ENCODE measurements at regions not wholly inside any gene's neighbourhood (a gene's known extent, or its start where the extent isn't known, plus 50 kb on each side); places are given as distances from the start of the nearest gene placed in this dataset.
"Not testable (repeated sequence)": the region's sequence is repeated elsewhere in the genome, so short reads cannot be mapped to it uniquely, and the experiment has no call there.

DNA sequence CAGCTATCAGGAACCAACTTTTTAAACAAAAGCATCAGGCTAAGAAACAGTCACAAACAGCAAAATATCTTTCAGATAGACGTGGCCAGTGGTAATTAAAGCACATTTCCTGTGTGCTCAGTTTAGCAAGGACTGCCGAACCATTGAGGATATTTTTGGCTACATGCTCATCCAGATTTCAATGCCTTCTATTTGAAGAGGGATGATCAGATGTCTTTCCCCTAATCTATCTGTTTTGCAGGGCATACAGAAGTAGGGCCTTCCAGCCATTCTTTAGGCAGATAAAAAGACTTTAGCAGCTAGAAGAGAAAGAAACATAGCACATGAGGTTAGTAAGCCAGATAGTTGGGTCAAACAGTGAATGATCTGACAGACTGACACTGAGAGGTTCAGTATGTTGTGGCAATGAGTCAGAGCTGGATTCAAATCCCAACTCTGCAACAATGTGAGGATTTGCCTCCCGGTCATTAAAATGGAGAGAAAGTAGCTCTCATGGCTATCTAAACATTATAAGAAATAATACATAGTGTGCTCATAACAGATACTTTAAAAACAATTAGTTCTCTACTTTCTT is 100.0 kb upstream of the PRKG2 start:
- no peak for DNase-seq (ENCODE audit: low read depth)

DNA sequence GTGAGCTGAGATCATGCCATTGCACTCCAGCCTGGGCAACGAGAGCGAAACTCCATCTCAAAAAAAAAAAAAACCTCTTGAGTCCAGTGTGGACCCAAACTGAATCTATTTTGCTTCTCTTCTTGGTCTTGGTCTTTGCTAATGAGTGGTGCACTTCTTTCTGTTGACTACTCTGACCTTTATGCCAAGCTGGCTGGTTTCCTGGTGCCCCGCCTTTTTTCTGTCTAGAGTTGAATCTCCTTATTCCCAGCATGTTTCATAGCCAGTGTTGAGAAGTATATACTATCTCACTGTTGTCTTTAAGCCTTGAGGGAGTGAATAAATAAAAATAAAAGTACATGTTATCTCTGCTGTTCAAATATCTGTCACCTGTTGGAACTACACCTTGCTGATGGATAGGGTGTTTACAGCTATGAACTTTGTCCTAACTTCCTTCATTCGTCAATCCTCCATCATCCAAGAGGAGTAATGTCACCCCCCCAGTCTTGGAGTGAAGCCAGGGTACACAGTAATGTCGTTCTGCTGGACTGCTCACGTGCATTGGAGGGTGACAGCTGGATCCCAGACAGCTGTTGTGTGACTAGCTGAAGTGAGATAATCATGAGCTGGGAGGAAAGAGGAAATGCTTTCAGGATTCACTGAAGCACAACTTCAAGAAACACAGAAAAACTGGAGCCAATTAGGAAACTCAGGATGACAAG is 99.3 kb upstream of the PRKG2 start:
- DNase-seq (ENCODE audit: low read depth): peak; percentile 8

DNA sequence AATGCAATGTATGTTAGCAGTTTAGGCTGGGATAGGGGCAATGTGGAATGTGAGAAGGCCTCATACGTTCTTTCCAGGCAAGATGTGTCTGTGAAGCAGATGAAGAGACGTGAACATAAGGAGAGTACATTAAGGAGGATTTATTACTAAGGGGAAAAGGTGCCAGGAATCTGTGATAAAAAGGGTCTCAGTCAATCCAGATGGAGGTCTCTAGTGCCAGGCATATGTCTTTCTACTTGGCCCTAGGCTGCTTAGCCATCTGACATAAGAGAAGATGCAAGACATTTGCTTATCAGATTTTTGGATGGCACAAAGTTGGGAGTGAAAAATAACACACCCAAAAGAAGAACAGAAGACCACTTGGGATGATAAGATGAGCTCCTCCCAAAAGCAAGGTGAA is 93.0 kb upstream of the PRKG2 start:
- no peak for DNase-seq (ENCODE audit: low read depth)

DNA sequence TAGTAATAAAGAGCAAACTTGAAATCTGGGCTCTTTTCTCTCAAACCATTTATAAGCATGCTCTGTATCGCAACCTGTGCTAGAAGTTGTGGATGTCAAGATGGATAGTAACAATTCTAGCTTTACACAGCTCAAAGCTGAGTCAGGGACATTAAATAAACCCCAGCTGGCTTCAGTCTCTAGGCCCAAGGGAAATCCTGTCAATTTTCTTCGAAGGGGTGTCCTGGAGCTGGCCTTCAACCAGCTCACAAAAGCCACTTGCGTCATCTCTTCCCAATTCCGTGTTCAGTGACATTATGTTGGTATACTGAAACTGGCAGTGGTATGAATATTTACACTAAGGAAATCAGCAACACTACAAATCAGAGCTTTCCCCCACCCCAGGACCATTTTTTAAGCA is 89.8 kb upstream of the PRKG2 start:
- DNase-seq (ENCODE audit: low read depth): no peak

DNA sequence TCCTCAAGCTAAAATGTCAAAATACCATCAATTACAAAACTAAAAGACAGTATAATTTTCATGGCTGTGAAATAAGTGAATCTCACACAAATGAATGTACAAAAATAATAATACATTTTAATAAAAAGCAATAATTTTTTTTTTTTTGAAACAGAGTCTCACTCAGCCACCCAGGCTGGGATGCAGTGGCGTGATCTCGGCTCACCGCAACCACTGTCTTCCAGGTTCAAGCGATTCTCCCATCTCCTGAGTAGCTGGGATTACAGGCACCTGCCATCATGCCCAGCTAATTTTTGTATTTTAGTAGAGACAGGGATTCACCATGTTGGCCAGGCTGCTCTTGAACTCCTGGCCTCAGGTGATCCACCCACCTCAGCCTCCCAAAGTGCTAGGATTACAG is 85.3 kb upstream of the PRKG2 start:
- DNase-seq (ENCODE audit: low read depth): not testable (repeated sequence)

DNA sequence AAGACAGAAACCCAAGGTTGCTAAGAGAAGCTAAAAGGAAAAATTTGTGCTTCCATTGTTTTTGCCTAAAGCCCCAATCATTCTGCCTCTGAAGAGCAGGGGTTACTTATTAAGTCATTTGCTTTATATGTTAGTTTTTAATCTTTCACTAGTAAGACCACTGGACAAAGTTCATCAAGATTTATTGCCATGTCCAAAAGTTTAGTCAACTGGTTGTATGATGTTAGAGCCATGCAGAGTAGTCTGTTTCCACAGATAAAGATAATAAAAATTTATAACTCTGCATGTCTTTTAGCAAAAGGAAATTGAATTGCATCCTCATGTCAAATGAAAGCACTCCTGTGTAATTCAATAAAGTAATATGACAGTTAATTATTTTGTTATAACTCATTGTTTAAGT is 75.8 kb upstream of the PRKG2 start:
- no peak for DNase-seq (ENCODE audit: low read depth)

DNA sequence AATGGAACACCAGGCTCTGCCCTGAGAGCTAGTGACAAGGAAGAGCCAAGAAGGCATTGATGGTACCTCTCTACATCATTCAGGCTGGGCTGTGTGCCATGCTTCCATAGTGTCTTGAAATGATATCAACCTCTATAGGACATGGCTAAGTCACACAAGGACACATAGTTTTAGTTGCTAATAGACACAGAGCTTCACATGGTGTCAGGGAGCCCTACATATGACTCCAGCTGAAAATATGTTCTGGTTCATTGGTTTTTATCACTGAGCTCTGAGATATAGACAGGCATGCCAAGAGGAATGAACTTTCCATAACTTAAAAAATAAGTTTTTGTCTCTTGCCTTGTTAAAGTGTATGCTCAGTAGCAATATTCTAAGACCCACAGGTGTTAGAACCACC is 72.1 kb upstream of the PRKG2 start:
- DNase-seq (ENCODE audit: low read depth): no peak

DNA sequence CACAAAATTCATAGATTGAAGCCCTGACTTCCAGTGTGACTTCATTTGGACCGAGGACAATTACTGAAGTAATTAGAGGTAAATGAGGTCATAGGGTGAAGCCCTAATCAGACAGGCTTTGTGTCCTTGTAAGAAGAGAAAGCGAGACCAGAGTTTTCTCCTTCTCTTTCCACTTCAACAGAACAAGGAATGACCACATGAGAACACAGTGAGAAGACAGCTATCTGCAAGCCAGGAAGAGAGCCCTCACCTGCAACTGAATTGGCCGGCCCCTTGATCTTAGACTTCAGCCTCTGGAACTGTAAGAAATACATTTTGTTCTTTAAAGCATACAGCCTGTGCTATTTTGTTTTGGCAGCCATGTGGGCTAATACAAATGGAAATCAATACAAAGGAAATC is 67.1 kb upstream of the PRKG2 start:
- DNase-seq (ENCODE audit: low read depth): no peak

DNA sequence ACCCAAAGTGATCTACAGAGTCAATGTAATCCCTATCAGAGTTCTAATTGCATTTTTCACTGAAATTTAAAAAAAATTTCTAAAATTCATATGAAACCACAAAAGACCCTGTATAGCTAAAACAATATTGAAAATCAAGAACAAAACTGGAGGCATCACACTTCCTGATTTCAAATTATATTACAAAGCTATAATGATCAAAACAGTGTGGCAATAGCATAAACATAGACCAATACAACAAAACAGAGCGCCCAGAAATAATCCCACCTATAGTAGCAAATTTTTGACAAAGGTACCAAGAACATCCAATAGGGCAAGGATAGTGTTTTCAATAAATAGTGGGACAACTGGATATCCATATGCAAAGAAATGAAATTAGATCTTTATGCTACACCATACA is 59.4 kb upstream of the PRKG2 start:
- DNase-seq (ENCODE audit: low read depth): no peak

DNA sequence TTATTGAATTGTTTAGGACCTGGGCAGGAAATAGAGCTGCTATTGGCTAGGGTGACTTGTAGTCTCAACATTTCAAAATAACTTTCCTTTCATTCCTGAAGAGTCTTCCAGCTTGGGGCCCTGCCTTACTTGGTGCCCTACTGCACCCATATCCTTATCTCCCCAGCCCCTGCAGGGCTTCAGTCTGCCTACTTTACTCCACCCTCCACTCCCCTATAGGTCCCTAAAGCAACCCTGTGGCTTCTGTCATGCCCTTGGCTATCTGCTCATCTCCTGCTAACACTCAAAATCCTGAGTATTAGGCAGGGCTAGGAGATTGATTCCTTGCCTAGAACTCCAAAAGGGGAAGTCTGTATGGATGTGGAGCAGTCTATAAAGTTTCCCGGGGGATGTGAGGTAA is 57.6 kb upstream of the PRKG2 start:
- DNase-seq (ENCODE audit: low read depth): no peak

Data from HS-27A (cell line).